Suppressor macrophage treated with lipopolysaccharide for 1 hour (primary cell): ENCODE measurements at regions not wholly inside any gene's neighbourhood (a gene's known extent, or its start where the extent isn't known, plus 50 kb on each side); places are given as distances from the start of the nearest gene placed in this dataset.
"Not testable (repeated sequence)": the region's sequence is repeated elsewhere in the genome, so short reads cannot be mapped to it uniquely, and the experiment has no call there.

Experiments
- DNase-seq, 3 donors: peaks; one replicate each; pipeline ENCODE4 v3.0.0-alpha.2; 2020 to 2022

DNA sequence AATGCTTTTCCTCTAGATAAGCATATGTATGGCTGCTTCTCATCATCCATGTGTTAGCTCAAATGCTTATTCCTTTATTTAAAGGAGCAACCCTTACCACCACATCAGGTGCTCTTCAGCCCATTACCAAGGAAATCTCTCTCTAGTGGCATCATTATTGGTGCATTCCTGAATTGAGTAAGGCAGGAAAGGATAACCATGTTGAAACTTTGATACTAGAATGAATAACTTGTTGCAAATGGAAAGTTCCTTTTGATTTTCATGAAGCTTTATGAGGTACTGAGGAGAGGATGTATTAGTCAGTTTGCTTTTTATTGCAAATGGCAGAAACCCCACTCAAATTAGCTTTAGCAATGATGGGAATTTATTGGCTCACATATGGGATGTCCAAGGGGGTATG is 212.3 kb upstream of the FGF13 start:
- DNase-seq, result peak; percentile 7 to 81 (median 59)

DNA sequence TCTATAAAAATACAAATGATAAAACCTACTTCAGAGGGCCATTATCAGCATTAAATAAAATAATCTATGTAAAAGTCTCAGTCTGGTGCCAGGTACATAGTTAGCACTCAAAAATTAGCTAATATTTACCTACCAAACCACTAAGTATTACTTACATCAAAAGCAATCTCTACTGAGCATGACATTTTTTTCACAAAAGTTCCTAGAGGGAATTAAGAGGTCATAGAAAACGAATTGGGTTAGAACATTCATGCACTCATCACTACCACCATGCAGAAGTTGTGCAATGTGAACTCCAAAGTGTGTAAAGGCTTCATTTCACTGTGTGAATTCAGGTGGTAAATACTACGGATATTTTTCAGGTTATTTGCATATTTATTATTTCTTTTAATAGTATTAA is 209.5 kb upstream of the FGF13 start:
- DNase-seq, result no peak

DNA sequence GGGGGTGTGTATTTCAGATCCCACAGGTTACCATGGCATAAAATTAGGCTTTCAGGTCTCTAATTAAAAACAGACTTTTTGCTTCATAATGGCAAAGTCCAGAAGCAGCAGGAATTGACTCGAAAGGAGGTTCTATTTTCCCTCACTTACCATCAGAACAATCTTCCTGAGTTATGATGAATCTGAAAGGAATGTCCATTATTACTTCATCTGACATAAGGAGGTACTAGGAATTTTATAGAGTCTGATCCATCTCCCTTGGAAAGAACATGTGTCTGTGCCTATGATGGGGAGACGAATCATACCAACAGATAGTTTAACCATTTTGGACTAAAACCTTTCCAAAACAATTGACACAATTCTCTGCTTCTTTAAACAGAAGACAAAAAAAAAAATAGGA is 206.3 kb upstream of the FGF13 start:
- DNase-seq, result peak; percentile 8 to 72 (median 48)

- no peak for DNase-seq
Observed at GRCh38 chrX:138914767-138915166, 203.2 kb upstream of the FGF13 start.

DNA sequence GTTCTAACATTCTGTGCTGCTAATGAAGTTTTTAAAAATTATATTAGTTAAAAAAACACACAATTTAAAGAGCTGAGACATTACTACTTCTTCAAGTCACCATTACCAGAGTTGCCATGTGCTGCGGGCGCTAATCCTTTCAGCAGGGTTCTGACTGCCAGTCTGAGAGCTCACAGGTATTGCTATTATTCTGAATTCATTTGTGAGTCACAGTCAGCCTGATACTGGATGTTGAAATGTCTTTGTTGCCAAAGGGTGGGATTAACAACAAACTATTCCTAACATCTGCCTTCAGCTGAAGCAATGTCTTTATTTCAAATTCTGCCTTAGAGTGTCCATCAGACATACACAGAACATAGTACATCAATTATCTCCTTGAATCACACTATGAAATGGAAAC is 197.1 kb upstream of the FGF13 start:
- no peak for DNase-seq

- DNase-seq, result no peak
Observed at GRCh38 chrX:138897621-138898492, 186.3 kb upstream of the FGF13 start.

DNA sequence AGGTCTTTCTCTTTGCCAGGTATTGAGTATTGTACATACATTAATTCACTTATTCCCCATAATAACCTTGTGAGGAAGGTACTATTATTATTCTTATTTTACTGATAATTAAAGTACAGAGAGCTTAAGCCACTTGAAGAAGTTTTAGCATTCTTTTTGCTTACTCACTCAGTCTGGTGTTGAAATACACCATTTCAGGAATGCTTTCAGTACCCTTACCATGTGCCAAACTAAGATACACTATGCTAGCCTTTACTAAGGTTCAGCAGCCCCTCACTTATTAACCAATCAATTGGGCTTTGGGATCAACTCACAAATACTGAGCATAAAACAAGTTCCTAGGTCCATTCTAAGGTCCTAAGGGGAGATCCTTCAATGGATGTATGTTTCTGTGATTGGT is 179.0 kb upstream of the FGF13 start:
- DNase-seq, result no peak

GRCh38 chrX:138889149-138889548 is 177.6 kb upstream of the FGF13 start:
- no peak for DNase-seq

DNA sequence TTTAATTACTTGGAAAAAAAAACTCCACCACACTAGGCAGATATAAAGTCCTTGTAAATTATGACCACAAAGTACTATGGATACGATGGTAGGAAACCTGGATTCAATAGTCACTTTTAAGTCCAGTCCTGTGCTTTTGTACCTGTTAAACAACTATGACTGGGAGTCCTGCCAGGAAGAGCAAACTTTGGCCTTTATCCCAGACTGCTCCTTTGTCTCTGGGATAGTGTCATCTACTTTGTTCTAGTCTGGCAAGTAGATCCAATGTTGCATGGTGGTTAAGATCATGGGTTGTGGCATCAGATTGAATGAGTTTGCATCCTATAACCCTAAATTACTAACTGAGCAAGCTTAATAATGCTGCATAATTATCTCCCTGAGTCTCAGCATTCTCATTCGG is 175.3 kb upstream of the FGF13 start:
- DNase-seq, result no peak

DNA sequence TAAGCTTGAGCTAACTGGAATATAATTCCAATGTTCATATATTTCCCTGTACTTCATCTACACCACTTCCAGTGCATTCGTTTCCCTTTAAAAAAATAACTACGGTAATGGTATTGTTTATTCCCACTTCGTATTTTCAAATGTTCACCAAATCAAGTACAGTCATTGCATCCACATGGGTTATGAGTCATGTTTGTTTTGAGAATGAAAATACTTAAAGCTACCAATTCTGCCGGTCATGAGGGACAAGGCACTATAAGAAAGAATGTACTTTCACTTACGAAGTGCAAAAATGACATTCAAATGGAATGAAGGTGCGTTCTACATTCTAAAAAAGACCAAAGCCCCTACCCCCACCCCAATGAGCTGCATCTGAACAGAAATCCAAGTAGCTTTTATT is 174.4 kb upstream of the FGF13 start:
- no peak for DNase-seq

DNA sequence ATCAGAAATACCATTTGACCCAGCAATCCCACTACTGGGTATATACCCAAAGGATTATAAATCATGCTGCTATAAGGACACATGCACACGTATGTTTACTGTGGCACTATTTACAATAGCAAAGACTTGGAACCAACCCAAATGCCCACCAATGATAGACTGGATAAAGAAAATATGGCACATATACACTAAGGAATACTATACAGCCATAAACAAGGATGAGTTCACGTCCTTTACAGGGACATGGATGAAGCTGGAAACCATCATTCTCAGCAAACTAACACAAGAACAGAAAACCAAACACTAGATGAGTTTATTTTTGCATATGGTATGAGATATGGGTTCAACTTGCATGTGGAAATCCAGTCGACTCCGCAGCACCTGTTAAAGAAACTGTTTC is 168.8 kb upstream of the FGF13 start:
- DNase-seq, result not testable (repeated sequence)

DNA sequence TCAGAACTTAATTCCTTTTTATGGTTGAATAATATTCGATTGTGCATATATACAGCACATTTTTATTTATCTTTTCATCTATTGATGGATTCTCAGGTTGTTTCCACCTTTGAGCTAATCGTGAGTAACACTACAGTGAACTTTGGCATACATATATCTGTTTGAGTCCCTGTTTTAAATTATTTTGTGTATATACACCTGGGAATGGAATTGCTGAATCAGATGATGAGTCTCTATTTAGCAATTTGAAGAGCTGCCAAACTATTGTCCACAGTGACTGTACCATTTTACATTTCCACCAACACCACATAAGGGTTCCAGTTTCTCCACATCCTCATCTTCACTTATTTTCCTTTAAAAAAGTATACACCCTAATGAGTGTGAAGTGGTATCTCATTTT is 166.2 kb upstream of the FGF13 start:
- no peak for DNase-seq

DNA sequence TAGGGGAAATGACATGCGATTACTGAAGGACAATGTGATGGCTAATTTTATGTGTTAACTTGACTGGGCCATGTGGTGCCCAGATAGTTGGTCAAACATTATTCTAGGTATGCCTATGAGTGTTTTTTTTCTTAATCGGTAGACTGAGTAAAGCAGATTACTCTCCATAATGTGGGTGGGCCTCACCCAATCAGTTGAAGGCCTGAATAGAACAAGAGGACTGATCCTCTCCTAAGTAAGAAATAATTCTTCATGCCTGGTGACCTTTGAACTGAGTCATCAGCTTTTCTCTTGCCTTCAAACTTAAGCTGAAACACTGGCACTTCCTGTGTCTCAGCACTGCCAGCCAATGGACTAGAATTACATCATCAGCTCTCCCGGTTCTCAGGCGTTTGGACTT is 164.0 kb upstream of the FGF13 start:
- peak in 1 of 3 donors; percentile 24 for DNase-seq

GRCh38 chrX:138874271-138874935 is 162.9 kb upstream of the FGF13 start:
- DNase-seq, result peak; percentile 12 to 43 (median 35)

GRCh38 chrX:138873640-138874039 is 162.1 kb upstream of the FGF13 start:
- DNase-seq, result not testable (repeated sequence)

DNA sequence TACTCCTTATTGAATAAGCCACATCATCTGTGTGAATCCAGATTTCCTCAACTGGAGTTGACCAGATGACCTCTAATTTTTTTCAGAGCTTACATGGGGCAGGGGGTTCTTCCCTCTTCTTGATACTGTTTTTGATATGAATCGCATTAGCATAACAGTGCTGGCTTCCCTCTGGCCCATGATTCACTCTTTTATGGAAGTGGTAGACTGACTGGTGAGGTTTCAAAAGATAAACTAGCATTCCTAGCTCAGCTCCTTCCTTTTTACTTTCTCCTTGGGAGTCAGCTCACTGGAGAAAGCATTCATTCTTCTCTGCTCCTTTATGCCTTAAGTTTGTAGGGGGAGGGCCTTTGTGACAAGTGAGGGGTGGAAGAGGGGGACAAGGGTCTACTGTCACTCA is 161.0 kb upstream of the FGF13 start:
- DNase-seq, result no peak

DNA sequence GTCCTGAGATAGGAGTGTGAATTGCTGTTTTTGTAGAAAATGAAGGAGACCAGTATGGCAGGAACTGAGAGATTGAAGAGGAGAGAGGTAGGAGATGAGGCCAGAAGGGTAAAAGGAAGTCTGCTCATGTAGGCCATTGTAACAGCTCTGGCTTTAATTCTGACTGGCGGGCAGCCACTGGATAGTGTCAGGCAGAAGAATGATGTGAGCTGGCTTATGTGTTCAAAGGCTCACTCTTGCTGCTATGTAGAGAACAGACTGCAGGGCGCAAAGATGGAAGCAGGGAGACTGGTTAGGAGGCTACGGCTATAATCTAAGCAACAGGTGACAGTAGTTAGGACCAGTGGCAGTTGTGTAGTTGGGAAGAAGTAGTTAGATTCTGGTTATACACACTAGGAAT is 160.2 kb upstream of the FGF13 start:
- DNase-seq, result no peak

DNA sequence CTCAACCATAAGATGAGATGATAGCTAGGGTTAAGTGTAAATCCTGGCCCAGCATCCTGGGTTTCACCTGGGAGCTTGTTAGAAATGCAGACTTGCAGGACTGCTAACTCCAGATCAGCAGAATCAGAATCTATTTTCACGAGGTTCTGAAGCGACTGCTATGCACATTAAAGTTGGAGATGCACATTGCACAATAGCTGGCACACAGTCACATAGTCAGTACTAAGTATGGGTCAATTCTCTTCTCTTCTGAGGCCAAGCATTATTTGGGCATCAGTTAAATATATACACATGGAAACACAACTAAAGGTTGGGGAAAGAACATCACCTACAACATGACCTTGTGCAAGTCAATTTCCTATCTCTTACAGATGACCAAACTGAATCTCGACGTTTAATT is 155.1 kb upstream of the FGF13 start:
- DNase-seq, result no peak

- no peak for DNase-seq
Observed at GRCh38 chrX:138865093-138865649, 153.7 kb upstream of the FGF13 start.

DNA sequence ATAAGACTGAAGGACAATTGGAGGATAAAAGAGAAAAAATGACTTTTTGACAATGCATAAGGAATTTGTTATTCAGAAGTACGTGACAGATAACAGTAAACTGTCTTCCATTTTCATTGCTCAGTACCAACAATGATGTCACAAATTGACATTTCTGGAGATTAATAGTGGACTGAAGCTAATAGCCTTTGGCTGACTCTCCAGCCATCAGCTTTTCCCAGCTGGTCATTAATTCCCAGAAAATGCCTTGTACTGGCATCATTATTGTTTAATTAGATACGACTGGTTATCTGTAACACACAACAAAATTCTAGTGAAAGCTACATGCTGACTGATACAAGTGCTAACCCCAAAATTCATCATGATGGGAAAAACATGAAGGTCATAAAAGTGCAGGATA is 147.9 kb upstream of the FGF13 start:
- DNase-seq, result no peak

- DNase-seq, result no peak
Observed at GRCh38 chrX:138858951-138859350, 147.4 kb upstream of the FGF13 start.

DNA sequence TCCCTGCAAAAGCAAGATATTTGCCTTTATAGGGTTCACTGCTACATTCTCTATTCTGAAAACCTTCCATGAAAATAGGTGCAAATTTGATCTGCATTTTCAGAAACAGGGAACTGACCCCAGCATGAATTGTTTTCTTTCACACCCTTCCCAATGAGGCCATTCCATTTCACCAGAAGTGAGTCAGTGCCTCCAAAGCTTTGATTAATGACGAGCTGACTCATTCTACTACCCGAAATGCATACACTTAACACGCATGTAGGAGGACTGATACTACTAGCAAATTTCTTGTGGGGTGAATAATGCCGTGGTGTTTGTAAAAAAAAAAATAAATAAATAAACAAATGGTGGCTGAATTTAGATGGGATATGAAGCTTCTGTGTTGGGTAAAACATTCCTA is 146.9 kb upstream of the FGF13 start:
- DNase-seq, result peak; percentile 45 to 76 (median 67)

DNA sequence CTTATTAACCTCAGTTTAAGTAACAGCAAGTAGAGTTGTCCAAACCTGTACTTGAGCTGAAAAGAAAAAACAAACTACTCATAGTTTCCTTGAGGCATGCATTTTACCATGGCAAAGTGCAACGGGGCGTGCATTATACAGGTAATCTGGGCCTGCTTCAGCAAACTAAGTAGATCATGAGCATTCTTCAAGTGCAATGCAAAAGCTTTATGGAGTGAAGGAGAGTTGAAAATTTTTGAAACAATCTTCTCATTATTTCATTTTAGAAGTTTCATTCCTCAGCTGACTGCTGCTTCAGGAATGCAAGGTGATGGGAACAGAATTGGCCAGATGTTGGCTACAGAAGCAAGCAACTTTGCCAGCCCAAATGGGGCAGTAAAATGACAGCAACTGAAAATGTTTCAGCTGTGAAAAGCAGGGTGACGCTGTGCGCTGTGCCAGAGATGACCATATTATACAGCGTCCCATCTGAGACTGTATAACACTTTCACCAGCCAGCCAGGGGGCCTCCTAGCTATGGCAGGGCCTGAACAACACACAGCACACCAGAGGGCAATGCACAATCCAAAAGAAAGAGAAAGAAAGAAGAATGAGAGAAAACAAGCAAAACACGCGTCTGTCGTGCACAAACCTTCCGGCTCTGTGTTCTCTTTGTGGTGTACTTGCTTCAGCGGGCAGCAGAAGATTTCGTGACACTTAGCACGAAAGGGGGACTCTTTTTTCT is 145.5 kb upstream of the FGF13 start:
- DNase-seq, result no peak
